ENCODE measurements at regions not wholly inside any gene's neighbourhood (a gene's known extent, or its start where the extent isn't known, plus 50 kb on each side); places are given as distances from the start of the nearest gene placed in this dataset.

- Histone ChIP-seq H3K18ac (ENCODE audit: extremely low read depth, low read length) (no peak overlapping the region), H4K91ac (replicated peaks; ENCODE audit: insufficient read length, low read length) (no peak overlapping the region), H3K79me1 (ENCODE audit: low read depth, low read length) (no peaks in the 10 kb centered on the region), H3K36me3 (ENCODE audit: control insufficient read depth in 2 of 4, insufficient read depth in 4 of 4, low read length in 3 of 4) (no peaks in the 10 kb centered on the region), H3K4ac (replicated peaks; ENCODE audit: insufficient read length, low read depth, low read length) (no peak overlapping the region), H2BK120ac (replicated peaks; ENCODE audit: low read depth, low read length) (no peak overlapping the region), H2AK5ac (ENCODE audit: low read depth, low read length) (no peak overlapping the region), H3K4me3 (ENCODE audit: extremely low read depth in 1 of 4, insufficient read depth in 2 of 4, low read depth in 3 of 4, low read length in 4 of 4) (no peak overlapping the region), H4K5ac (ENCODE audit: insufficient read length, low read depth, low read length) (no peak overlapping the region), H2BK5ac (ENCODE audit: low read depth, low read length) (no peak overlapping the region), H4K20me1 (replicated peaks in 1 of 2; ENCODE audit: control insufficient read depth in 1 of 2, insufficient read depth in 2 of 2, low read length in 2 of 2) (no peaks in the 10 kb centered on the region), H3K27ac (ENCODE audit: low read depth, low read length) (no peak overlapping the region), H2AFZ (ENCODE audit: low read length) (no peak overlapping the region), H3K14ac (ENCODE audit: insufficient read length) (no peak overlapping the region), H3K56ac (replicated peaks; ENCODE audit: insufficient read length, low read depth, low read length) (no peak overlapping the region), H2BK20ac (ENCODE audit: low read length) (no peak overlapping the region), H3K27me3 (replicated peaks in 1 of 4; ENCODE audit: control insufficient read depth in 3 of 4, extremely low read depth in 1 of 4, insufficient read depth in 3 of 4, low read length in 3 of 4) (no peaks in the 10 kb centered on the region), H3K4me1 (replicated peaks in 1 of 4; ENCODE audit: control insufficient read depth in 3 of 4, insufficient read depth in 4 of 4, low read length in 3 of 4) (peaks cover 0 to 3% (median under 1%) of the 10 kb centered on the region in 4 experiments; a peak in 2 of 7 replicates), H3K23ac (ENCODE audit: insufficient read length) (no peak overlapping the region), H2BK12ac (ENCODE audit: low read depth, low read length) (no peak overlapping the region), H3K23me2 (ENCODE audit: low read depth, low read length) (no peaks in the 10 kb centered on the region), H3K79me2 (ENCODE audit: control insufficient read depth in 1 of 2, insufficient read depth in 2 of 2, low read length in 2 of 2) (no peaks in the 10 kb centered on the region), H3K9me3 (ENCODE audit: insufficient read depth in 2 of 2, low read depth in 1 of 2, low read length in 1 of 2) (no peaks in the 10 kb centered on the region), H2BK15ac (ENCODE audit: low read length) (no peak overlapping the region), H3K9ac (replicated peaks in 1 of 4; ENCODE audit: extremely low read depth in 1 of 4, low read depth in 3 of 4, low read length in 3 of 4) (no peak overlapping the region), H3K4me2 (ENCODE audit: insufficient read depth in 1 of 2, low read depth in 2 of 2, low read length in 2 of 2) (no peak overlapping the region), H4K8ac (ENCODE audit: extremely low read depth, insufficient read depth, low read length) (no peak overlapping the region)
- ChIA-PET POLR2A (ENCODE audit: partially characterized antibody) (no interaction called here), CTCF (ENCODE audit: partially characterized antibody) (interaction anchor here (0.6 to 1.6 kb wide), 3 partner anchors 10 to 21 kb away, joined by 3 to 9 read pairs (median 4); no protein-coding TSS in a partner anchor)
- 87% methylated on average over 2 of the region's 2 CpGs; no CpG with 5 or more reads in 1 of the 2 experiments for WGBS, 2 experiments (ENCODE audit: extremely low coverage in 1 of 2, insufficient coverage in 1 of 2, insufficient read length in 1 of 2, insufficient replicate concordance in 2 of 2, low coverage in 1 of 2, low lambda C conversion rate in 2 of 2, missing lambda C conversion rate in 1 of 2)
- peak; percentile 30 to 42 for TF ChIP-seq RAD21 (IDR thresholded peaks at IDR 0.05 in 1 of 2, conservative IDR thresholded peaks at IDR 0.05 in 1 of 2; ENCODE audit: low read depth in 2 of 2, low read length in 2 of 2)
- TF ChIP-seq YY1 (IDR thresholded peaks at IDR 0.05; ENCODE audit: low read depth, low read length): peak; percentile 94
- TF ChIP-seq GABPA (IDR thresholded peaks at IDR 0.05; ENCODE audit: borderline replicate concordance, insufficient read depth, low read length): no peak
- TF ChIP-seq CTCF (IDR thresholded peaks at IDR 0.05; ENCODE audit: control extremely low read depth in 1 of 3, insufficient read depth in 1 of 3, low read depth in 1 of 3, low read length in 3 of 3): peak in 2 of 3 experiments; percentile 31 to 48; a peak in 2 of 4 replicates
- DNase-seq (ENCODE audit: low read depth in 1 of 2, low spot score in 2 of 2) (no peak), FAIRE-seq (peak; percentile 39)
Observed at GRCh38 chr4:114132830-114133229, 153.4 kb upstream of the ARSJ start.

All from H1 (cell line).